ENCODE measurements at regions not wholly inside any gene's neighbourhood (a gene's known extent, or its start where the extent isn't known, plus 50 kb on each side); places are given as distances from the start of the nearest gene placed in this dataset.
A peak's percentile ranks its signal among the peaks of the same experiment; 100 is the strongest.
"Not testable (repeated sequence)": the region's sequence is repeated elsewhere in the genome, so short reads cannot be mapped to it uniquely, and the experiment has no call there.

- DNase-seq: not testable (repeated sequence)
These were observed 157.7 kb downstream of the GIPC2 start for GRCh38 chr1:78203410-78203982.

- DNase-seq: no peak
These were observed 164.4 kb downstream of the GIPC2 start for GRCh38 chr1:78210175-78210574.

- no peak for DNase-seq
These were observed 165.8 kb downstream of the GIPC2 start for GRCh38 chr1:78211483-78212092.

DNA sequence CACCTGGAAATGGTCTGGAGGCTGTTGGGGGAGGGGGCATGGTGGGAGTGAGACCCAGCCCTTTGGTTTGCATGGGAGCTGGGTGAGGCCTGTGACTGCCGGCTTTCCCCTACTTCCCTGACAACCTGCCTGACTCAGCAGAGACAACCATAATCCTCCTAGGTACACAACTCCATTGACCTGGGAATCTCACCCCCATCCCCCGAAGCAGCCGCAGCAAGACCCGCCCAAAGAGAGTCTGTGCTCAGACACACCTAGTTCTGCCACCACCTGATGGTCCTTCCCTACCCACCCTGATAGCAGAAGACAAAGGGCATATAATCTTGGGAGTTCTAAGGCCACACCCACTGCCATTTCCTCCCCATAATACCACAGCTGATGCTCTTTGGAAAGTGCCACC, 168.6 kb downstream of the GIPC2 start:
- DNase-seq: no peak

- no peak for DNase-seq
These were observed 176.6 kb downstream of the GIPC2 start for GRCh38 chr1:78222225-78222959.

DNA sequence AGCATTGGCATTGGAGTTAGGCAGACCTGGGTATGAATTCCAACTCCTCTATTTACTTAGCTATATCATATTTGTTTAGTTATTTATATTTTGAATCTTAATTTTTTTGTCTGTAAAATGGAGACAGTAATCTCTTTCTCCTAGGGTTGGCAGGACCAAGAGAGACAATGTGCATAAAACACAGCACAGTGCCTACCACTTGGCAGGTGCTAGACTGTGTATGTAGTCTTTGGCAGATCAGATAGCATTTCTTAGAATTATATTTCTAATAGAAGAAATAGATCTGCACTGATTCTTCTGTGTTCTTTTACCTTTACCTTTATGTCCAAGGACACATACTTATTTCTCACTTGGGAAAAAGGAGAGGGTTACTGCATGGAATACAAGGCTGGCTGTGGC, 177.2 kb downstream of the GIPC2 start:
- DNase-seq: no peak

GRCh38 chr1:78223417-78224215, 177.8 kb downstream of the GIPC2 start:
- no peak for DNase-seq

DNA sequence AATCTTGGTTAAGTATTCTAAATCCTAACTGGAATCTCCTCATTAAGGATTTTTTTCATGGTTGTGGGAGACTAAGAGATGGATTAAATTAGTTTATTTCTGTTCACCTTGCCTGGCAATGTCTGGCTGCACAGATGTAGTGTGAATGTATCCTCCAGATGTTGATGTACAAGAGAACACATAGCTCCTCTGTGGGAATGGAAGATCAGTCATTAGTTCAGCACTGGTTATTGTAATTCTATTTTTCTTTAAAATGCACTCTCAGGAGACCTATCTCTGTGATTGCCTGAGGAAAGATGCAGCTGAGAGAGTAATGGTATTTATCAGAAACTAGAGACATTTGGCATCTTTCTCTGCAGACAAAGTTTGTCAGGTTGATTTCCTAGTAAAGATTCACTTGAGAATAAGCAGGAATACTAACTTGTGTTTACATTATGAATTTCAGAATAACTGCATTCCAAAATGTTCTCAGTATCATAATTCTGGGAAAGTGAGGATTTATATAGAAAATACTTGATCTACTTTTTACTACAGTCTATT, 178.6 kb downstream of the GIPC2 start:
- no peak for DNase-seq

GRCh38 chr1:78224861-78225552, 179.2 kb downstream of the GIPC2 start:
- no peak for DNase-seq

DNA sequence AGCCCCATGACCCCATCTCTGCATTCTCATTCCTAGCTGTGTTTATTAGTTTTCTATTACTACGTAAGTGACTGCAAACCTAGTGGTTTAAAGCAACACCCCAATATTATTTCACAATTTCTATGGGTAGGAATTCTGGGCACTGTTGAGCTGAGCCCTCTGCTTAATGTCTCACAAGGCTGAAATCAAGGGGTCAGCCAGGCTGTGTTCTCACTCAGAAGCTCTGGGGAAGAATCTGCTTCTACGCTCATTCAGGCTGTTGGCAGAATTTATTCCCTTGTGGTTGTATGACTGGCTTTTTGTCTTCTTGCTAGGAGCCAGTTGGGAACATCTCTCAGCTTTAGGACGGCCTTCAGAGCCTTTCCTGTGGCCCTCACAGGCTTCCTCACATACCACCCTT, 181.0 kb downstream of the GIPC2 start:
- no peak for DNase-seq

DNA sequence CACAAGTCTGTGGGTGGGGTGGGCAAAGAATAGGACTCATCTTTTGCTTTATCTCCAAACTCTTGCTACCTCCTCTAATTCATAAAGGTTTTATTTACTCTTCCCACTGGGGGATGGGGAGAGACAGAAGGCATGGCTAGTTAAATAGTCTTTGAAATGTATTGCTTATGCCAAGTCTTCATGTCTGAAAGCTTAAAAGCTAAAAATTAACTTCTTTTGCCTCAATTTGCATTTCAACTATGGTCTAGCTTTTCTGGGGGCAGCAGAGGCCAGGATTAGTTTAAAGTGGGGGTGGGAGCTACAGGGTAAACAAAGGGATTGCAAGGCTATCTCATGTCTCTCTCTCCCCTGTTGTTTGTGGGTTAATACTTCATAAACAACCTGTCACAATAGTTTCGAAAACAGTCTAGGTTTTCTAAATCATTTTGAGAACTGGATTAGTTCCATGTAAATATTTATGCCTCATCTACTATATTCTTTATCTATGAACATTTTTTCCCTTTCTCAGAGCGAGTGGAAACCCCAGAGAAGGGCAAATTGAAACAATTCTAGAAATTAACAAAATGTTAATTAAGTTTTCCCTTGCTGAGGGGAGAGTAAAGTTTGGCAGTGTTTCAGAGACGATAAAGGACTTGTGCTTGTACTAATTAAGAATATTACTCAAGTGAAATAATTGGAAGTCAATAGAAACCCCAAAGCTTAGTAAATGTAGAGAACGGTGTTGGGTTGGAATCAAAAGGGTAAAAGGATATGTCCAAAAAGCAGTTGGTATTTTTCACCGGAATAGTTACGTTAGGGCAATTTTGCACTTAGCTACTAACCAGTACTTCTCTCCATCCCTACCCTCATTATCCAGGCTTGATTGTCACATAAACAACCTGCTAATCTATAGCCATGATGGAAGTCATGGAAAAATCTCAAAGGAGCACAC, 182.2 kb downstream of the GIPC2 start:
- DNase-seq: no peak

DNA sequence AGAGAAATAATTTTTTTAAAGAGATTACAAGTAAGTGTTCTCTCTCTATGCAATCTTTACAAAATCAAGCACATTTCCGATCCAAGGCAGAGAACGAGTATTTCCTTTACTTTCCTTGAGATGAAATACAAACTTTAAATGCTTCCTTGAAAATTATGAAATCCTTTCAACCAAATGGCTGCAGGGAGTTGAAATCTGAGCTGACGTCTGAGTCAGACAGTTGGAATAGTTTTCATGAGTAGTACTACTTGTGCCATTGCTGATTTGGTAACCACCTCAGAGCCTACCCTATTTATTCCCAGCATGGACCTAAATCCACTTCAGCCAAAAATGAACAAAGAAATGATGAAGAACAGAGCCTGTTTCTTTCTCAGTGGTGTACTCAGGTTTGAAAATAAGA, 183.6 kb downstream of the GIPC2 start:
- no peak for DNase-seq

DNA sequence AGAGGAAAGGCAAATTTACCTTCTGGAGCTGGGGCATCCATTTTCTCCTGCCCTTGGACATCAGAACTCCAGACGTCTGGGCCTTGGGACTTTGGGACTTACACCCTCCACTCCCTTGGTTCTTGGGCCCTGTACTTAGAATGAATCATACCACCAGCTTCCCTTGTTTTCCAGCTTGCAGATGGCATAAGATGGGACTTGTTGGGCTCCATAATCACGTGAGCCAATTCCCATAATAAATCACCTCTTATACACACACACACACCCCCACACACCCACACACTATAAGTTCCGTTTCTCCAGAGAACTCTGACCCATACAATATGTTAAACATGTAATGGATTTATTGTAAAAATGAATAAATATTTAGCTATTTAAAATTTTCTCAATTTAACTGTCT, 185.7 kb downstream of the GIPC2 start:
- DNase-seq: no peak

DNA sequence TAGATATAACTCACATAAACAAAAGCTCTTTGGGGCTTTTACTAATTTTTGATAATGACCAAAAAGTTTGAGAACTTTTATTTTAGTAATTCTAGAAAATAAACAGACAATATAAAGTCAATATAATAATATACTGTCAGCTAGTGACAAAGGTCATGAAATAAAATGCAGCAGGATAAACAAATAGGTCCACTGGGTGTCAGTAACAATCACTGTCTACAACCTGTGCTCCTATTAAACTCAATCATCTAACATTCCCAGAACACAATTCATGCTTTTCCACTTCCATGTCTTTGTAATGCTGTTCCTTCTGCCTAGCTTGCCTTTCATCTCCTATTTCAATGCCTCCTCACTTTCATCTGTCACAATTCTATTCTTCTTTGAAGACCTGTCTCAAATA, 186.1 kb downstream of the GIPC2 start:
- DNase-seq: no peak

DNA sequence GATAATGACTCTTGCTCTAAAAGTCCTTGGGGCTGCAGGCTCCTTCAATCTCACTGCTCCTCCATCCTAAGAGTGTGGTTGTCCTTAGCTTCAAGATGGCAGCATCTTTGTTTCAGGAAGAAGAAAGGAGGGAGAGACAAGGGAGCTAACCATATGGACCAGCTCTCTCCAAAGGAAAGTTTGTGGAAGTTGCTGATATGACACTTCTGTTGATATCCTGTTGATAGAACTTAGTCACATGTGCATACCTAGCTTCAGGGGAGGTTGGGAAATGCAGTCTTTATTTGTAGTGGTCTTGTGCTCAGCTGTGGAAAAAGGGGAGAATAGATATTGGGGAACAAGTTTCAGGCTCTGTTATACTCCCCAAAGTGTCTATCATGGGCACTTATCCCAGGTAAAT, 186.9 kb downstream of the GIPC2 start:
- DNase-seq: no peak

DNA sequence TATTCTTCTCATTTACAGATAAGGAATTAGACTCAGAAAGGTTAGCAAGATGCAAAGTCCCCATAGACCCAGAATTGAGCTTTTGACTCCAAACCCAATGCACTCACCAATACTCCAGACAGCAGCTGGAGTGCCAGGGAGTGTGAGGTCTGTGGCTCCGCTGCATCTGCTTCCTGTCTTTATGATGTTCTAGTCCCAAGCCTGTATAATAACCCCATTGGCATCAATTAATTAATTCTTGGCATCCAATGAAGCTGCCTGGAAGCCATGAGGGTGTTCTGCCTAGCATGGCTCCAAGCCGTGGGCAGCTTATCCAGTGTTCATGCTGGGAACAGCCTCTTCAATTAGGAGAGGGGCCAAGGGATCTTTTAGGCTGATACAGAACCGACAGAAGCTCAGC, 188.7 kb downstream of the GIPC2 start:
- DNase-seq: no peak

GRCh38 chr1:78236716-78237115, 190.9 kb downstream of the GIPC2 start:
- DNase-seq: no peak

DNA sequence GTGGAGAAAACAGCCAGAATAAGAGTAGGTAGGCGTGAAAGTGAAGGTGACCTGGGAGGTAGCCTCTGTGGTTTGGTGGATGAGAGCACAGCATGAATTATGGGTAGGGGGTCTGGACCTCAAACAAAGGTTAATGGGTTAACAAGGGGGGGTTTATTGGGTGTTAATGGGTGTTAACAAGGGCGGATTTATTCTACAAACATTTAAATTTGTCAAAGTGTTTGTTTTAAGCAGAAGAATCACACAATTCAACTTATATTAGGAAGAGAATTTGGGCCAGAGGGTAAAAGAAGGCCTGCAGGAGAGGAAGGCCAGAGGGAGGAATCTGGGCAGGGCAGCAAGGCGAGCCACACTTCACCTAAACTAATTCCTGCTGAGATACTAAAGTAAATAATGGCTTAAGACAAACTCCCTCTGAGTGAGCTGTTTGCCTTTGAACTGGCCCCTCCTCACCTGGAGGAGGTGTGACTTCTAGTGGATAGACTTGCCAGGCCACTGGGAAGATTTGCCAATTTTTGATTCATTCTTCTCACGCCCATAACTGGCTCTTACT, 191.7 kb downstream of the GIPC2 start:
- no peak for DNase-seq

- DNase-seq: no peak
These were observed 194.4 kb downstream of the GIPC2 start for GRCh38 chr1:78240191-78240590.

GRCh38 chr1:78240755-78241154, 195.0 kb downstream of the GIPC2 start:
- DNase-seq: peak; percentile 44

GRCh38 chr1:78247079-78247478, 201.3 kb downstream of the GIPC2 start:
- no peak for DNase-seq

Data from femur (tissue), 1 donor.